ENCODE measurements at regions not wholly inside any gene's neighbourhood (a gene's known extent, or its start where the extent isn't known, plus 50 kb on each side); places are given as distances from the start of the nearest gene placed in this dataset.
"Not testable (repeated sequence)": the region's sequence is repeated elsewhere in the genome, so short reads cannot be mapped to it uniquely, and the experiment has no call there.

GRCh38 chr2:31644551-31644950 is 63.8 kb upstream of the SRD5A2 start:
- CTCF ChIA-PET: no interaction called here
- no peak for TF ChIP-seq EZH2 (IDR thresholded peaks at IDR 0.05; ENCODE audit: borderline replicate concordance, low read depth, low read length, poor library complexity, severe bottlenecking)
- no peak for TF ChIP-seq CTCF (conservative IDR thresholded peaks at IDR 0.05; ENCODE audit: low read depth, low read length)
- Histone ChIP-seq H3K4me3 (ENCODE audit: low read depth, low read length, poor library complexity, severe bottlenecking) (no peak overlapping the region), H3K27ac (ENCODE audit: low read depth, low read length, poor library complexity, severe bottlenecking) (no peak overlapping the region), H3K9me3 (ENCODE audit: low read depth, low read length, poor library complexity, severe bottlenecking) (no peaks in the 10 kb centered on the region), H3K4me1 (ENCODE audit: insufficient read depth, low read length, poor library complexity, severe bottlenecking) (no peaks in the 10 kb centered on the region), H3K27me3 (replicated peaks; ENCODE audit: insufficient read depth, low read depth, low read length, poor library complexity) (peaks cover 31% of the 10 kb centered on the region), H3K36me3 (ENCODE audit: insufficient read depth, low read length, poor library complexity, severe bottlenecking) (no peaks in the 10 kb centered on the region)
- no peak for DNase-seq (ENCODE audit: low spot score)
- intact Hi-C loops (cut with micrococcal nuclease; ENCODE audit: unreplicated experiment): no loop called here
- POLR2A ChIA-PET (ENCODE audit: low non-redundant PET): no interaction called here
- BruUV-seq (replicated peaks): no TSS peak

GRCh38 chr2:31642707-31643106 is 62.0 kb upstream of the SRD5A2 start:
- CTCF ChIA-PET: no interaction called here
- Histone ChIP-seq H3K4me1 (ENCODE audit: insufficient read depth, low read length, poor library complexity, severe bottlenecking) (no peaks in the 10 kb centered on the region), H3K27ac (ENCODE audit: low read depth, low read length, poor library complexity, severe bottlenecking) (no peak overlapping the region), H3K27me3 (replicated peaks; ENCODE audit: insufficient read depth, low read depth, low read length, poor library complexity) (peaks cover 49% of the 10 kb centered on the region), H3K36me3 (ENCODE audit: insufficient read depth, low read length, poor library complexity, severe bottlenecking) (no peaks in the 10 kb centered on the region), H3K9me3 (ENCODE audit: low read depth, low read length, poor library complexity, severe bottlenecking) (no peaks in the 10 kb centered on the region), H3K4me3 (ENCODE audit: low read depth, low read length, poor library complexity, severe bottlenecking) (no peak overlapping the region)
- DNase-seq (ENCODE audit: low spot score): no peak
- BruUV-seq (replicated peaks): no TSS peak
- POLR2A ChIA-PET (ENCODE audit: low non-redundant PET): no interaction called here
- intact Hi-C loops (cut with micrococcal nuclease; ENCODE audit: unreplicated experiment): no loop called here
- TF ChIP-seq EZH2 (IDR thresholded peaks at IDR 0.05; ENCODE audit: borderline replicate concordance, low read depth, low read length, poor library complexity, severe bottlenecking) (no peak), CTCF (conservative IDR thresholded peaks at IDR 0.05; ENCODE audit: low read depth, low read length) (no peak)

- H3K4me3 ChIP-seq (ENCODE audit: low read depth, low read length, poor library complexity, severe bottlenecking); BruUV-seq (replicated peaks); intact Hi-C loops (cut with micrococcal nuclease; ENCODE audit: unreplicated experiment); H3K27ac ChIP-seq (ENCODE audit: low read depth, low read length, poor library complexity, severe bottlenecking); H3K36me3 ChIP-seq (ENCODE audit: insufficient read depth, low read length, poor library complexity, severe bottlenecking); H3K9me3 ChIP-seq (ENCODE audit: low read depth, low read length, poor library complexity, severe bottlenecking); H3K4me1 ChIP-seq (ENCODE audit: insufficient read depth, low read length, poor library complexity, severe bottlenecking); POLR2A ChIA-PET (ENCODE audit: low non-redundant PET); CTCF ChIA-PET; DNase-seq (ENCODE audit: low spot score): not testable (repeated sequence)
- peaks cover 19% of the 10 kb centered on the region for H3K27me3 ChIP-seq (replicated peaks; ENCODE audit: insufficient read depth, low read depth, low read length, poor library complexity)
Measured at GRCh38 chr2:31632201-31632600, 51.5 kb upstream of the SRD5A2 start.
